Activated CD8-positive, alpha-beta T cell treated with anti-CD3 and anti-CD28 coated beads for 36 hours (primary cell): ENCODE measurements at regions not wholly inside any gene's neighbourhood (a gene's known extent, or its start where the extent isn't known, plus 50 kb on each side); places are given as distances from the start of the nearest gene placed in this dataset.

ENCODE experiments used
- ATAC-seq: fragments of 200-7000 bp; cut with Tn5 transposase; one replicate; pipeline ENCODE4 v1.10.0; 2021; ENCODE audit warnings: mild to moderate bottlenecking, moderate library complexity
- CTCF ChIA-PET: fragments of 350-600 bp; sonication (Branson Sonifier 250); formaldehyde crosslinking; loops from one replicate; lab custom pipeline; 2021; ENCODE audit warnings: antibody characterized with exemption; lab: Charles Lee
- POLR2A ChIA-PET: fragments of 350-600 bp; sonication (Branson Sonifier 250); formaldehyde crosslinking; loops from one replicate; lab custom pipeline; 2021; ENCODE audit warnings: antibody characterized with exemption; lab: Charles Lee
- DNase-seq: peaks from one replicate; pipeline ENCODE4 v3.0.0-alpha.2; 2020
- H3K27ac Mint-ChIP-seq: one replicate; pipeline ENCODE4 v1.8.0; 2021; ENCODE audit warnings: mild to moderate bottlenecking, mixed read lengths
- H3K27me3 Mint-ChIP-seq: one replicate; pipeline ENCODE4 v1.8.0; 2021; ENCODE audit warnings: mixed read lengths
- H3K36me3 Mint-ChIP-seq: one replicate; pipeline ENCODE4 v1.8.0; 2021; ENCODE audit warnings: low read depth, mixed read lengths
- H3K4me1 Mint-ChIP-seq: one replicate; pipeline ENCODE4 v1.8.0; 2021; ENCODE audit warnings: low read depth, mixed read lengths
- H3K4me3 Mint-ChIP-seq: one replicate; pipeline ENCODE4 v1.8.0; 2021; ENCODE audit warnings: mild to moderate bottlenecking, moderate library complexity, mixed read lengths
- H3K9me3 Mint-ChIP-seq: one replicate; pipeline ENCODE4 v1.8.0; 2021; ENCODE audit warnings: mixed read lengths
- CTCF ChIP-seq: fragments of 200-600 bp; IDR thresholded peaks from one replicate; pipeline ENCODE4 v1.8.0; 2022; ENCODE audit warnings: antibody characterized with exemption, mild to moderate bottlenecking
- intact Hi-C: fragments of 100-400 bp; cut with micrococcal nuclease; formaldehyde crosslinking; loops from one replicate; pipeline ENCODE4 v1.10.0; 2022

- no peak for TF ChIP-seq CTCF
- Mint-ChIP-seq H3K27me3 (peaks cover 6% of the 10 kb centered on the region), H3K4me3 (no peak overlapping the region), H3K27ac (no peak overlapping the region), H3K4me1 (no peaks in the 10 kb centered on the region), H3K36me3 (no peaks in the 10 kb centered on the region), H3K9me3 (no peaks in the 10 kb centered on the region)
- DNase-seq: no peak
- intact Hi-C loops: no loop called here
- no peak for ATAC-seq
- POLR2A ChIA-PET: no interaction called here
- CTCF ChIA-PET: interaction anchor here (1.5 kb wide), 1 partner anchor 18 kb away, joined by 3 read pairs; no protein-coding TSS in a partner anchor
These were observed 356.9 kb upstream of the SMIM21 start for GRCh38 chr18:75784390-75784789.

- POLR2A ChIA-PET: no interaction called here
- H3K9me3 Mint-ChIP-seq: no peaks in the 10 kb centered on the region
- CTCF ChIA-PET: interaction anchor here (1.5 kb wide), 1 partner anchor 19 kb away, joined by 3 read pairs; no protein-coding TSS in a partner anchor
- DNase-seq (no peak), ATAC-seq (no peak)
- peaks cover 6% of the 10 kb centered on the region for H3K27me3 Mint-ChIP-seq
- no peak overlapping the region for H3K4me3 Mint-ChIP-seq
- no peak for TF ChIP-seq CTCF
- no peak overlapping the region for H3K27ac Mint-ChIP-seq
- H3K4me1 Mint-ChIP-seq: no peaks in the 10 kb centered on the region
- intact Hi-C loops: no loop called here
- H3K36me3 Mint-ChIP-seq: no peaks in the 10 kb centered on the region
These were observed 356.2 kb upstream of the SMIM21 start for GRCh38 chr18:75783566-75784281.

- Mint-ChIP-seq H3K27me3 (peaks cover 6% of the 10 kb centered on the region), H3K36me3 (no peaks in the 10 kb centered on the region), H3K4me1 (no peaks in the 10 kb centered on the region), H3K27ac (no peak overlapping the region), H3K9me3 (no peaks in the 10 kb centered on the region), H3K4me3 (no peak overlapping the region)
- ATAC-seq (no peak), DNase-seq (no peak)
- no peak for TF ChIP-seq CTCF
- ChIA-PET CTCF (no interaction called here), POLR2A (no interaction called here)
- intact Hi-C loops: no loop called here
These were observed 355.3 kb upstream of the SMIM21 start for GRCh38 chr18:75782826-75783225.

- POLR2A ChIA-PET: no interaction called here
- Mint-ChIP-seq H3K4me3 (no peak overlapping the region), H3K27me3 (peaks cover 7% of the 10 kb centered on the region), H3K27ac (no peak overlapping the region), H3K4me1 (no peaks in the 10 kb centered on the region), H3K36me3 (no peaks in the 10 kb centered on the region), H3K9me3 (no peaks in the 10 kb centered on the region)
- no peak for ATAC-seq
- intact Hi-C loops: no loop called here
- TF ChIP-seq CTCF: no peak
- CTCF ChIA-PET: no interaction called here
- DNase-seq: no peak
These were observed 354.7 kb upstream of the SMIM21 start for GRCh38 chr18:75782204-75782603.

GRCh38 chr18:75779910-75780309, 352.4 kb upstream of the SMIM21 start:
- no peak overlapping the region for H3K4me3 Mint-ChIP-seq
- CTCF ChIA-PET: no interaction called here
- POLR2A ChIA-PET: no interaction called here
- no peaks in the 10 kb centered on the region for H3K4me1 Mint-ChIP-seq
- ATAC-seq (no peak), DNase-seq (no peak)
- intact Hi-C loops: no loop called here
- H3K36me3 Mint-ChIP-seq: no peaks in the 10 kb centered on the region
- peaks cover 6% of the 10 kb centered on the region for H3K27me3 Mint-ChIP-seq
- no peaks in the 10 kb centered on the region for H3K9me3 Mint-ChIP-seq
- TF ChIP-seq CTCF: no peak
- no peak overlapping the region for H3K27ac Mint-ChIP-seq
